NT2/D1 (cell line): ENCODE measurements at regions not wholly inside any gene's neighbourhood (a gene's known extent, or its start where the extent isn't known, plus 50 kb on each side); places are given as distances from the start of the nearest gene placed in this dataset.

Experiments used
- SUZ12 ChIP-seq: IDR thresholded peaks from 2 replicates; pipeline ENCODE4 v1.6.1; 2011; ENCODE audit not compliant: insufficient read length, insufficient read depth; ENCODE audit errors: extremely low read depth
- YY1 ChIP-seq: IDR thresholded peaks from 2 replicates; pipeline ENCODE4 v1.6.1; 2011; ENCODE audit not compliant: insufficient read length, insufficient read depth
- ZNF274 ChIP-seq: IDR thresholded peaks from 2 replicates; pipeline ENCODE4 v1.6.1; 2011; ENCODE audit warnings: mild to moderate bottlenecking, low read depth, low read length

GRCh38 chr5:144820278-144820677, 649.6 kb downstream of the KCTD16 start:
- TF ChIP-seq ZNF274 (no peak), SUZ12 (no peak), YY1 (no peak)
